ENCODE measurements at regions not wholly inside any gene's neighbourhood (a gene's known extent, or its start where the extent isn't known, plus 50 kb on each side); places are given as distances from the start of the nearest gene placed in this dataset.

GRCh38 chr16:82396509-82396908, 226.5 kb upstream of the MPHOSPH6 start:
- TF ChIP-seq, protein P1, sequence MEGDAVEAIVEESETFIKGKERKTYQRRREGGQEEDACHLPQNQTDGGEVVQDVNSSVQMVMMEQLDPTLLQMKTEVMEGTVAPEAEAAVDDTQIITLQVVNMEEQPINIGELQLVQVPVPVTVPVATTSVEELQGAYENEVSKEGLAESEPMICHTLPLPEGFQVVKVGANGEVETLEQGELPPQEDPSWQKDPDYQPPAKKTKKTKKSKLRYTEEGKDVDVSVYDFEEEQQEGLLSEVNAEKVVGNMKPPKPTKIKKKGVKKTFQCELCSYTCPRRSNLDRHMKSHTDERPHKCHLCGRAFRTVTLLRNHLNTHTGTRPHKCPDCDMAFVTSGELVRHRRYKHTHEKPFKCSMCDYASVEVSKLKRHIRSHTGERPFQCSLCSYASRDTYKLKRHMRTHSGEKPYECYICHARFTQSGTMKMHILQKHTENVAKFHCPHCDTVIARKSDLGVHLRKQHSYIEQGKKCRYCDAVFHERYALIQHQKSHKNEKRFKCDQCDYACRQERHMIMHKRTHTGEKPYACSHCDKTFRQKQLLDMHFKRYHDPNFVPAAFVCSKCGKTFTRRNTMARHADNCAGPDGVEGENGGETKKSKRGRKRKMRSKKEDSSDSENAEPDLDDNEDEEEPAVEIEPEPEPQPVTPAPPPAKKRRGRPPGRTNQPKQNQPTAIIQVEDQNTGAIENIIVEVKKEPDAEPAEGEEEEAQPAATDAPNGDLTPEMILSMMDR (IDR thresholded peaks at IDR 0.05; ENCODE audit: low read depth, low read length) = no peak
- DNase-seq (ENCODE audit: extremely low read depth, low read depth) = no peak

- TF ChIP-seq, protein P1 (IDR thresholded peaks at IDR 0.05; ENCODE audit: low read depth, low read length) = no peak
- no peak for DNase-seq (ENCODE audit: extremely low read depth, low read depth)
These were observed 225.2 kb upstream of the MPHOSPH6 start for GRCh38 chr16:82395212-82395611.

- DNase-seq (ENCODE audit: extremely low read depth, low read depth) = no peak
- TF ChIP-seq, protein P1 (IDR thresholded peaks at IDR 0.05; ENCODE audit: low read depth, low read length) = no peak
These were observed 221.7 kb upstream of the MPHOSPH6 start for GRCh38 chr16:82391690-82392089.

- no peak for DNase-seq (ENCODE audit: extremely low read depth, low read depth)
- TF ChIP-seq, protein P1 (IDR thresholded peaks at IDR 0.05; ENCODE audit: low read depth, low read length) = no peak
These were observed 220.1 kb upstream of the MPHOSPH6 start for GRCh38 chr16:82389956-82390650.

- DNase-seq (ENCODE audit: extremely low read depth, low read depth) = no peak
- TF ChIP-seq, protein P1 (IDR thresholded peaks at IDR 0.05; ENCODE audit: low read depth, low read length) = no peak
These were observed 216.7 kb upstream of the MPHOSPH6 start for GRCh38 chr16:82386761-82387160.

DNA sequence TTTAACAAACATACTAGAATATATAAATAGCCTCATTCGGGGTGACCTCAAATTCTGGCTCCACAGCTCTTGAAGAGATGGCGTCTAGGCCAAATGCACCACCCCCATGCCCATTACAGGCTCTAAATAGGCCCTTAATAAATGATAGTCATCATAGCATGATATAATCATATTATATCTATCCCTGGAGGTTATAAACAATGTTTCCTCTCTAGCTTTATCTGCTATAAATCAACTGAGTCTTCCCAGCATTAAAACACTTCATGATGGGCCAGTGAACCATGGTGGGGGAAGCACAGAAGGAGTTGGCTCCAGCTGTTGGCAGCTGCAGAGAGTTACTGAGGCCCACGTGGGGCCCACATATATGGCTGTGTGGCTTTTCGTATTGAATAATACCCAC, 214.9 kb upstream of the MPHOSPH6 start:
- TF ChIP-seq, protein P1 (IDR thresholded peaks at IDR 0.05; ENCODE audit: low read depth, low read length) = no peak
- DNase-seq (ENCODE audit: extremely low read depth, low read depth) = no peak

- TF ChIP-seq, protein P1 (IDR thresholded peaks at IDR 0.05; ENCODE audit: low read depth, low read length) = no peak
- DNase-seq (ENCODE audit: extremely low read depth, low read depth) = no peak
These were observed 214.0 kb upstream of the MPHOSPH6 start for GRCh38 chr16:82384017-82384416.
